ENCODE measurements at regions not wholly inside any gene's neighbourhood (a gene's known extent, or its start where the extent isn't known, plus 50 kb on each side); places are given as distances from the start of the nearest gene placed in this dataset.

GRCh38 chr4:107351196-107351595, 315.1 kb upstream of the DKK2 start:
- TF ChIP-seq CTCF (IDR thresholded peaks at IDR 0.05) (no peak), POLR2A (IDR thresholded peaks at IDR 0.05) (no peak), POLR2AphosphoS5 (IDR thresholded peaks at IDR 0.05) (no peak)
